NCI-H146 (cell line): ENCODE measurements at regions not wholly inside any gene's neighbourhood (a gene's known extent, or its start where the extent isn't known, plus 50 kb on each side); places are given as distances from the start of the nearest gene placed in this dataset.
"Not testable (repeated sequence)": the region's sequence is repeated elsewhere in the genome, so short reads cannot be mapped to it uniquely, and the experiment has no call there.

Source experiments
- DNase-seq: peaks from one replicate; lab custom pipeline; 2025; lab: John Stamatoyannopoulos, UW

DNA sequence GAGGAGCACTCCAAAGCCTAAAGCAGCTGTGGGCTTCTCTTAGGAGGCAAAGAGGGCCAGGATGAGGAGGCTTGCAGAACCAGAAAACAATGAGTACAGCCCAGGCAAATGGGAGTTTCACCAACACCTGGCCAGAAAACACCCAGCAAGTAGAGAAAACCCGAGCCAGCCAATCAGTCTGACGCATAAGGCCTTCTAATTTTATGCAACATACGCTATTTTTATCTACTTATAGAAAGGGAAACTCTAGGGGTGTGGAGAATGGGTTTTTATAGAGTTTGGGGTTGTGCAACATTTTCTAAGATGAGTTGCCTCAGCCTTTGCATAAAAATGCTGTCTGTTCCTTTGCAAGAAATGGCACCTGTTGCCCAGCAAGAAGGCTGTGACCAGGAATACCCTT lies 529.0 kb upstream of the CDH5 start:
- no peak for DNase-seq

DNA sequence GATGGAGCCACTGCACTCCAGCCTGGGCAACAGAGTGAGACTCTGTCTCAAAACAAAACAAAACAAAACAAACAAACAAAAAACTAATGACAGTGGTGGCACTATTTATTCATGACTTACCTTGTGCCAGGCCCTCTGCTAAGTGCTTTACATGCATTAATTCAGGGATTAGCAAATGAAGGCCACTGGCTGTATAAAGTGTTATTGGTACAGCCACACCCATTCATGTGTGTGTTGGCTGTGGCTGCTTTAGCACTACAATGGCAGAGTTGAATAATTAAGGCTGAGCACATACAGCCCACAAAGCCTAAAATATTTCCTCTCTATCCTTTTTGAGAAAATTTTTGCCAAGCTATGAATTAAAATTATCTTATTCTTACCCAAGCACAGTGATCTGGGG lies 531.8 kb upstream of the CDH5 start:
- DNase-seq = no peak

DNA sequence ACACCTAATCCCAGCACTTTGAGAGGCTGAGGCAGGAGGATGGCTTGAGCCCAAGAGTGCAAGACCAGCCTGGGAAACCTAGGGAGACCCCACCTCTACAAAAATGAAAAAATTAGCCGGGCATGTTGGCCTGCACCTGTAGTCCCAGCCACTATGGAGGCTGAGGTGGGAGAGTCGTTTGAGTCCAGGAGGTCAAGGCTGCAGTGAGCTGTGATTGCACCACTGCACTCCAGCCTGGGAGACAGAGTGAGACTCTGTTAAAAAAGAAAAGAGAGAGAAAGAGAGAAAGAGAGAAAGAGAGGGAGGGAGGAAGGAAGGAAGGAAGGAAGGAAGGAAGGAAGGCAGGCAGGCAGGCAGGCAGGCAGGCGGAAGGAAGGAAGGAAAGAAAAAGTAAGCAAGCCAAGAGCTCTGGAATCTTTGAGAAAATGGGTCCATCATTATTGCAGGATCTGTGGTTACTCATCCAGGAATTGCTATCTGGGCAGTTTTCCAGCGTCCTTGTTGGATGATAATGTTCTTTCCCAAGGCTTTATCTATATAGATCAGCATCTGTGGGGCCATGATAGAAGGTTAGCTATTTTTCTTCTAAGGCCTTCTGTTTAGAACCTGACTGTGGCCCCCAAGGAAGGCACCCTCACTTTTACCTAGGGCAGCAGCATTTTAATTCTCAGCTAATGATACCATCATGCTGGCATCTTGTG lies 533.2 kb upstream of the CDH5 start:
- DNase-seq = no peak

DNA sequence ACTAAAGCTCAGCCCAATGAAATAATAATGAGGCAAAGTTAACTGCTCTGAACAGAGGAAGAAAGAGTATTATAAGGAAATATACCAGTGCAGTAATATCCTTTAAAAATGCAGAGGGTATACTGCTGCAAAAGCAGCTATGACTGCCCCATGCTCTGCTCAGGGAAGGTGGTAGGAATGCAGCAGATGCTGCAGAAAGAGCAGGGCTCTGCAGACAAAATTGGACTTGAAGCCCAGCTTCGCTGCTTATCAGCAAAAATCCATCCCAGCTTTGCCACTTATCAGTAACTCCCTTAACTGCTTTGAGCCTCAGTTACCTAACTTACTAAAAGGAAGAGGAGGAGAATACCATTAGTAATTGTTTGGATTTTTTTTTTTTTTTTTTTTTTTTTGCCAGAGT lies 533.8 kb upstream of the CDH5 start:
- DNase-seq = no peak

DNA sequence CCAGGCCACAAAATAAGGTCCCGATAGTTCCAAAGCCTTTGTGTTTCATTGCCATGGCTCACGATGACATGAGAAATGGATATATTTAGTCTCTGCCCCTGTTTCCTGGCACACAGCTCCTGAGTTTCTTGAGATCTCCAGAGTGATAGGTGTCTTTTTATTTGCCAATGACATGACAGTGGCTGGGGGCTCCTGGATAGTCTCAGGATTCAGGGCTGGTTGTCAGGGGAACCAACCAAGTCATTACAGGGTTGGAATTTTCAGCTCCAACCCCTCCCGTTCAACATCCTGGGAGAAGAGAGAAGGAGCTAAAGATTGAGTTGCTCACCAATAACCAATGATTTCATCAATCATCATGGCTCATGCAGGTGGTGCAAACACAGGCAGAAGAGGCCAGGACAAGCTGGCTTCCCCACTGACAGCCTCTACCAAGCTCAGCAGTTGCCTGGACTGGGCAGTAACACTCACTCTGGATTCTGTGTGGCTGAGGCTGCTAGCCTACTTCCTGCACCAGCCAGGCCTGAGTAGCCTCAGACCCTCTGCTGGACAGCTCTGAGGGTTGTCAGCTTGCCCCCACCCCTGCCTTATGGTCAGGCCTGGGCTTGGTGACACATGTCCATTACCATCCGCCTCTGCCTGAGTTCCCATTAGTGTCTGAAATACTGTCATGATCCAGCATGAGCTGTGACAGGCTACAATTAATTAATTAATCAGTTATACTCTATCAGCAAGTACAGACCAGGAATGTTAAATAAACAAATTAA lies 534.4 kb upstream of the CDH5 start:
- no peak for DNase-seq

DNA sequence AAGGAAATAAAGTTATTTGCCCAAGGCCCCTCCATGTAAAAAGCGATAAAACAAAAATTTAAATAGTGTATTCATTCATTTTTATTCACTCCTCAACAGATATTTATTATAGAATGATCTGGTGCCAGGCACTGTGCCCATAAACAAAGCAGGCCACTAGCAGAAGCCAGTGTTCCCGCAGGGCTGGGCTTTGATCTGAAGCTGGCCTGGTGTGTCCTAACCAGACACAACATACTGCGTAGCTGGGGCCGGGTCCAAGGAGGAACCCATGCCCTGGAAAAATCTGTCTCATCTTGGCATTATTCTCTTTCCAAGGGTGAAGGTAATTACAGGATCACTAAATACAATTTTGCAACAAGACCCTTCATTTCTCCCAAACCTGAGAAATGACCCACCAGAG lies 537.4 kb upstream of the CDH5 start:
- no peak for DNase-seq

DNA sequence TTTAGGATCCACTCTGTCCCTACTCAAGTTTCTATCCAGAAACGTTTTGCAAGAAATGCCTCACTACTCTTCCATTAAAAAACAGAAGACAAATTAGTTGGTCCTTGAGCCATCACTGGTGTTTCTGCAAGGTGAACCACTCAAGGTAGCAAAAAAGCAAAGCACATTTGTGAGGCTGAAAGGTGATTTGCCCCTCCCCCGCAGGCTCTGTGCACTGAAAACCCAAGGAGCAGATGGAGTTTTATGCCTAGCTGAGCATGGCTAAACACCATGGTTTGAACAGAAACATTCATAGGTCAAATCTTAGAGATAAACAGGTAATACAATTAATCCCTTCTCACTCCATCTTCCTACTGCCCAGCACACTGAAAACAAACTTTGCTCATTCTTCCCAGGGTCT lies 538.2 kb upstream of the CDH5 start:
- DNase-seq = no peak

DNA sequence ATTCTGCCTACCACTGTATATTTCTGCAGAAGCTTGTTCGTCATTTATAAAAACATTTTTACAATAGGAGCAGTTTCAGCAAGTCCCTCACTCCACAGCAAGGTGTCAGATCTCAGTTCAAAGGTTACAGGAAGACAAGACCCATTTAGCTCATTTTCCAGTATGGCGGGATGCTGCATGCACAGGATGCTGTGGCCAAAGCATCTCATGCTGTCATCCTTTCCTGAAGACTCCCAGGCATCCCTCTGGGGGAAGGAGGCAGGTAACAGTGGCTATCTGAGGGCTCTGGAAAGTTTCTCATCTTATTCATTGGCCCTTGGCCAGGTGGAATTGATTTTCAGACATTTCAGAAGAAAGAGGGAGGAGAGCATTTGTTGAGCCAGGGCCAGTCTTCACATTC lies 539.3 kb upstream of the CDH5 start:
- DNase-seq = no peak

DNA sequence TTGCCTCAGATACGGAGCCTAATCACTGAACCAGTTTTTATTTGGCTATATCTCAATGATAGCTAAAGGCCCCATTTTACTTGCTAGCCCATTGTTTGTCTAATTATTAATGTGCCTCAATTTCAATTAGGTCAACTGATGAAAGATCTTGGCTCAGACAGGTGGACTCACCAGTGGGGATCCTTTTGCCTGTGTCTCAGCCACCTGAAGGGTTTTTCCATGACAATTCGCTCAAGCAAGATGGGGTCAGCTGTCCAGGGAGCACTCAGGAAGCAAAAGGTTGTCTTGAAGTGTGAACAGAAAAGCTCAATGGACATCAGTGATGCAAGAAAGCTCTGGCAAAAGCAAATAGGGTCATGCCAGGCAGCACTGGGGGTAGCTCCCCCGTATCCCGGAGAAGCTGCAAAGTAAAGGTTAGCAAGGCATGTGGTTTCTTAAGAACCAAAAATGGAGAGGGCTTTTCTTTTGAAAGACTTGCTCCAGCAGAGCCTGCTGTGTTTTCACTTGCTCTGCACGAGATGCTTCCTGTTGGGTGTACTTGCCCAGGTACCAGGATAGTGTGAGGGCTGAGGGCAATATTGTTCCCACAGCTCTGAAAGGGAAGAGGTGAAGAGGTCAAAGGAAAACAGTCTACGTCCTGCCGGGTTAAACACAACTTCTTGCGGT lies 541.2 kb upstream of the CDH5 start:
- DNase-seq = no peak

DNA sequence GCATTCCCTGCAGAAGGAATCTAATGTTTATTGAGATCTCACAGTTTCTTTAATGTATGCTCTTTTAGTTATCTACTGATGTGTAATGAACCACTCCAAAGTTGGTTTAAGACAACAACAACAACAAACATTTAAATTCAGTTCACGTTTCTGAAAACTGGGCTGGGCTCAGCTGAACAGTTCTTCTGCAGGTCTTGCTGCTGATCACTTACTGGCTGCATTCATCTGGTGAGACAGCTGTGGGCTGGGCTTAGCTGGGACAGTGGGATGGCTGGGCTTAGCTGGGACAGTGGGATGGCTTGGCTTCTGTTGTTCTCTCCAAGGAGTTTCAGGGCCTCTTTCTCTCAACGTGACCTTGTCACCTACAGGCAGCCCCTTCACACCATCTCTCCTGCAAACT lies 544.3 kb upstream of the CDH5 start:
- no peak for DNase-seq

DNA sequence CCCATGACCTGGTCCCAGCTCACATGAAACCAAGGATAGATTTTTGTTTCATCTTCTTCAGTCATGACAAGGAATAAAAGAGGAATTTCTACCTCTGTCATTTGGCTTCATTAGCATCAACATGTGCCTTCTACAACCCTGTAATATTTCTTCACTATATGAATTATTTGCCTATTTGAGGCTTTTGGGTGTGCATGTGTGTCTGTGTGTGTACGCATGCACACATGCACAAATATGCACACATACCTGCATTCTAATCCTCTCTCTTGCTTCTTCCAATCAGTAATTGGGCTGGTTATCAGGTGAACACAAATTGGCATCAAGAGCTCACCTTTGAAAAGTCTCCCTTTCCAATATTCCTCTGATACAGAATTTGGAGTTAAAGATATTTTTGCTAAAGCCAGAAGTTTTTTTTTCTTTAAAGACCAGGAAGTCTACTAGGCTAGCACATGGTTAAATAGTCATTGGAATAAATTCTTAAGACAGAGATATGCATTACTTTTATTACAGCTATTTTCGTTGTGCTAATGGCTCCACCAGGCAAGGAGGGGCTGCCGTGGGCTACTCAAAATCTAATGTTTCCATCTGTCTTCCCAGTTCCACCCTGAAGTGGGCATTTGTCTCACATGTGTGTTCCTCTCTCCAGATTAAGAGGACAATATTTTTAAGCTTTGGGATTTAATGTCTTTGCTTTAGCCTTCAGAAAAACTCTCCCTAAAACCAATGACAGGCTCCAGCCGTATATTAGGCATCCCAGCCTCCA lies 547.2 kb upstream of the CDH5 start:
- DNase-seq = no peak

DNA sequence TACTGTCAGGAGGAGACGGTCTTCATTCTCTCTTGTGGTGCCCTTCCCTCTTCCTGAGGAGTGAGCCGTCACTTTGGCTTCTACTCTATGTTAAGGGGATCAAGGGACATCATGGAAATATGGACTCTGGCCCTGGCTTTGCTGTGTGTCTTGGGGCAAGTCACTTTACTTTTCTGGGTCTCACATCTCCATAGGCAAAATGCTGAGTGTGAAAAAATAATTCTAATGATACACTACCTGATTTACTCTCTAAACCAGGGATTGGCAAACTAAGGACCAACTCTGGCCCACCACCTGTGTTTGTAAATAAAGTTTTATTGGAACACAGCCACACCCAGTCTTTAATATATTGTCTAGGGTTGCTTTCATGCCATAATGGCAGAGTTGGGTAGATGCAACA lies 548.7 kb upstream of the CDH5 start:
- DNase-seq = no peak

DNA sequence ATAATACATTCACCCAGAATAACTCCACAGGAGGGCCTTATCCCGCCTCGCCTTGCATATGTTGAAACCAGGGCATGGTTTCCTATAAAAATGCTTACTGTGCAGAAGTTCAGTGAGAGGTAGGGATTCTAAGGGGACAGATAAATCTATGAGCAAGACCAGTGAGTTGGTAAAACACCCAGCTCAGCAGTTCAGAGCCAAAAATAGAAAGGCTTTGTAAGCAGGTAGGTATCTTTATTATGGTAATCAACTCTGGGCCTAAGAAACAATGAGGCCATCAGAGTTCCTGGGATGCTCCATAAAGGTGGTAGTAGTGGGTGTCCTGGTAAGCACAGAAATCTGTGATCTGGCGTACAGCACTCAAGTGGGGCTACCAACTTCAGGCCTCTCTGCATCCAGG lies 549.4 kb upstream of the CDH5 start:
- DNase-seq = no peak

DNA sequence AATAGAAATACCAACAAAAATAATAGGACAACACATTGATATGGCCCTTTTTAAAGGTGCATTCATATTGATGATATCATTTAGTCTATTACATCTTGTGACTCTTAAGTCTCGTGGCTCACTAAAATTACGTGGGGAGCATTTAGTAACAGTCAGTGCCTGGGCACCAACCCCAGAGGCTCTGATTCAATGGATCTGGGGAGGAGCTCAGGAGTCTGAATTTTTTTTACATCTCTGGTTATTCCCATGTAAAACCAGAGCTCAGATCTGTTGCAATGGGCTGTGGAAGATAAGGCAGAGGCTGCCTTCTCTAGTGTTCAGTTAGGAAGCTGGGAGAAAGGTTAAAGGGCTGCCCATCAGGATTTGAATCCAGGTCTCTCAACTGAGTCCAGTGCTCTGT lies 549.9 kb upstream of the CDH5 start:
- DNase-seq = no peak

DNA sequence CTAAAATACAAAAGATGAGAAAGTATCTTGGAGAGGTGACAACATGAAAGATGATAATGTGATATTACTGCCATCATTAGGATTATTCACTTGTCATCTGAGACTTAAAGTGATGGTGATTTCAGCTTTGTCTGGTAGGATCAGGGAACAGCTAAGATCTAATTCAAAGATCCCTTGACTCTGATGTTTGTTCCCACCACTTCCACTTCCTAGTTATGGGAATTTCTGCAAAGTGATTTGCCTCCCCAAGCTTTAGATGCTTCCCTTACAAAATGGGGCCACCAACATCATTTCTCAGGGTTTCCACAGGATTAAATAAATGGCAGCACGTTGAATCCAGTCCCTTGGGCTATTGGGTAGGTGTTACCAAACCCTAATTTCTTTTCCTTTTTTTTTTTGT lies 550.8 kb upstream of the CDH5 start:
- no peak for DNase-seq

DNA sequence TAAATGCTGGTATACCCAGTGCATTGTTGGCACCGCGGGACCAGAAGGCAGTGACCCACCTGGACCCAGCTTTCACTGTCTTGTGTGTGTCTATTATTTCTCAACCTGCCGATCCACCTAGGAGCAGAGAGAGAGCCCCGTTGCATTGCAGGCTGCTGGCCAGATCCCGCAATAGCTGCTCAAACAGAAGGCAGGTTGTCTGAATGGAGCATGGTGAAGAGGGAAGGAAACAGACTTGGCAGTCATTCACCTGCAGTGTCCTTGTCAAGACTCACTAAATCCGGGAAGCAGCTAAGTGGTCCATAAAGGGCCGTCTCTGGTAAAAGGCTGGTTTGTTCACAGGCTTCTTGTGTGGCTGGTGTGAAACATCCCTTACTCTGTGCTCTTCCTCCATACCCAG lies 552.6 kb upstream of the CDH5 start:
- DNase-seq = not testable (repeated sequence)

DNA sequence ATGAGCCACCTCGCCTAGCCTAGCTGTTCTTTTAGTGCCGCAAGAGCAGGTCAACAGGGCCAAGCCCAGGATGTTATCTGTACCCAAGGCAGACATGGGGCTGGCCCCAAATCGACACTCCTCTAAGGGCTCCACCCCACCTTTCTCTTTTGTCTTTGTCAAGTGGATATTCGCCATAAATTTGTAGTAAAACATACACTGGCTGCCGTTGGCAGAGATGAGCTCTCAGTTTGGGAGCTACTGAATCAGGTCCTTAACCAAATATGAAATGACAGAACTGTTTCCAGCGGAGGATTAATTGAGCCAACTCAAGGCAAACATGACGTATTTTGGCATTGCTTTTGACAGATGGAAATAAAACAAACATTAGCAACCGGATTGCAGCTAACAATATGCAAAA lies 556.9 kb upstream of the CDH5 start:
- DNase-seq = no peak

DNA sequence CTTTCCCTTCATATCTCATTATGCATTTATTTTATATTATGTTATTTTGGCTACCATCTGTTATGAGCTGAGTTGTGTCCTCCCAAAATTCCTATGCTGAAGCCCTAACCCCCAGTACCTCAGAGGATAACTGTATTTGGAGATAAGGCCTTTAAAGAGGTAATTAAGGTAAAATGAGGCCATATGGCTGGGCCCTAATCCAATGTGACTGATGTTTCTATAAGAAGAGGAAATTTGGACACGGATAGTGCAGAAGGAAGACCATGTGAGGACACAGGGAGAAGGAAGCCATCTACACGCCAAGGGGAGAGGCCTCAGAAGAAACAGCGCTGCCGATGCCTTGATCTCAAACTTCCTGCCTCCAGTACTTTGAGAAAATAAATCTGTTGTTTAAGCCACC lies 557.7 kb upstream of the CDH5 start:
- DNase-seq = no peak

DNA sequence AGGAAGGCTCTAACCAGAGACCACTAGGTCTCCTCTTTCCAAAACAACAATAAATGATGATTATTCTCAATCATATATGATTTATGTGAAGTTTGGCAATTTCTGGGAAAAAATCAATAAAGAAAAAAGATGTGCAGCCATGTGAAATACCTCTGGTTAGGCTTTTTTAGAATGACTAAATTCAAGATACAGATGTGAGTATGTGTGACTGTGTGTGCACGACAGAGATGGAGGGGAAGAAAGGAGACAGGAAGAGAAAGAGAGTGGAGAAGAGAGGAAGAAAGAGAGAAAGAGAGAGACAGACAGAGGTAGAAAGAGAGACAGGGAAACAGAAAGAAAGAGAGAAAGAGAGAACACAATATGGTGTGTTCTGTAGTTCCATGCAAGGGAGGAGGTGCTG lies 558.6 kb upstream of the CDH5 start:
- DNase-seq = no peak

DNA sequence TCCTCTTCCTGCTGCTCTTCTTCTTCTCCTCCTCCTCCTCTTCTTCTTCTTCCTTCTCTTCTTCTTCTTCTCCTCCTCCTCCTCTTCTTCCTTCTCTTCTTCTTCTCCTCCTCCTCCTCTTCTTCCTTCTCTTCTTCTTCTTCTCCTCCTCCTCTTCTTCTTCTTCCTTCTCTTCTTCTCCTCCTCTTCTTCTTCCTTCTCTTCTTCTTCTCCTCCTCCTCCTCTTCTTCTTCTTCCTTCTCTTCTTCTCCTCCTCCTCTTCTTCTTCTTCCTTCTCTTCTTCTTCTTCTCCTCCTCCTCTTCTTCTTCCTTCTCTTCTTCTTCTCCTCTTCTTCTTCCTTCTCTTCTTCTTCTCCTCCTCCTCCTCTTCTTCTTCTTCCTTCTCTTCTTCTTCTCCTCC lies 560.8 kb upstream of the CDH5 start:
- not testable (repeated sequence) for DNase-seq

DNA sequence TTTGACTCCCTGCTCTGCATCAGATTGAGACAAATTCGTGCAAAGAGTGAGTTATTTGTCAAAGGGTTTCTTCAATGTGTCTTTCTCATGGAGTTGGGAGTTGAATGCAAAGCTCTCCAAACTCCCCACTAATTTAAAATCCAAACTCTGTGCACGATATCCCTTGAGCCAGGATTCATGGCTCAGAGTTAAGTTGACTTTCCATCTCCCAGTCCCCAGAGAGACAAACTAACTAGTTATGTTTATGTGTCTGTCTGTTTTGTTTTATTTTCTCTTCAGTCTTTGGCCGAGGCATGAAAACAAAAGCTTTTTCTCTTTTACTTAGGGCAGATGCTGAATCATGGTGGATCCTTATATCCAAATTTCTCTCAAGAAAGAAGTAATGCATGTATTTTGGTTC lies 570.0 kb upstream of the CDH5 start:
- DNase-seq = no peak

DNA sequence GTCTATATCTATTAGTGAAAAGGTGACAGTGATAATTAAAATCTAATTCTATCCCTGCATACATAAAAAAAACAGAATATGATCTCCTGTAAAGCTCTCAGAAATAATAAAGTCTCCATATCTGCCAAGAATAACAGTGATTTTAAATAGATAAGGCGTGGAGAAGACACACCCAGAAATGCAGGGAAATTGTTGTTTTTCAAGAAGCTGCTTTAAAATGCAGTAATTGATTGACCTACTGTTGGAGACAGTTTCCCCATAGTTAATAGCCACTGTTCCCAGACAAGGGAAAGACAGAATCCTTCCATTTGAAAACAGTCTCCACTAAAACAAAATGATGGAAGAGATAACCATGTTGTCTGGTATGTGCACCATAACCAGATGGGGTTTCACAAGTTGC lies 571.5 kb upstream of the CDH5 start:
- no peak for DNase-seq

DNA sequence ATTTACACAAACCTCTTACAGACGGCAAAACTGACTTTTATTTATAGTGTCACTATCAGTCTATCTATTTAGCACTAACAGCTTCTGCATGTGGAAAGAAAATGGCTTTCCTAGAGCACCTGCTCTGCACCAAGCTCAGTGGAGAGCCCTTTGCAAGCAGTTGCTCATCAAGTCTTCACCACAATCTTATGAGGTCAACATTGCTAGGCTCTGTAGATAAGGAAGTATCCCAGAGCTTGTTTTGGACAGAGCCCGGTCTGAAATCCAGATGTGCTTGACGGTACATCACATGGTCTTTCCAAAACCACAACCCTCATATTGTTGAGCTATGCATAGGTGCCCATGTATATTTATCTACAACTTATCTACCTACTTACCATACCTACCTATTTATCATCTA lies 572.7 kb upstream of the CDH5 start:
- no peak for DNase-seq
